ENCODE measurements at regions not wholly inside any gene's neighbourhood (a gene's known extent, or its start where the extent isn't known, plus 50 kb on each side); places are given as distances from the start of the nearest gene placed in this dataset.
A peak's percentile ranks its signal among the peaks of the same experiment; 100 is the strongest.

DNA sequence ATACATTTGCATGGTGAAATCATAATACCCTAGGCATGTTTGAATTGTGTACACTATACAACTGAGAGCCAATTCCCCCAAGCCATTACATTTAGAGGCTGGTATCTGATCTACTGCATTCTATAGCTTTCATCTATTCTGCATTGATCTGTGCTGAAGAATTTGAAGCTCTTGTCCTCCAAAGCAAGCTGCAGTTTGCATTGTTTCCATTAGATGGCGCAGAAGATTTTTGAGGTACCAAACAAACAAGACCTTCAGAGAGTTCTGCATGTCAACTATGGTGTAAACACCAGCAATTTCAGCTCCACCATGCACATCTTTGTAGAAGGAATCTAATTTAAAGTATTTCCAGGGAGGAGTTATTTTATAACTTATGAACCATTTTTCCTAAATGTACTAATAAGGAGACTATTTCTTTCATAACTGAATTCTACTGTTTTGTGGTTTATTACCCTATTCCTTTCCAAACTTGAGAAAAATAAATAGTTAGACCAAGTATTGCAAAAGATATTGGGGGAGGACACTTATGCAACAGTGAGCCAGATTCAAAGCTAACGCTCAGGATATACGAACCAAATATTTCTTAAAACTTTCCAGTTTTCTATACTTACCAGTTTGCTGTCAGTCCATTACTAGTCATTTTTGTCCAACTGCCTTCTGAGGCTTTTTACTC, 761.8 kb upstream of the ACVR2A start:
- TF ChIP-seq, protein P1, sequence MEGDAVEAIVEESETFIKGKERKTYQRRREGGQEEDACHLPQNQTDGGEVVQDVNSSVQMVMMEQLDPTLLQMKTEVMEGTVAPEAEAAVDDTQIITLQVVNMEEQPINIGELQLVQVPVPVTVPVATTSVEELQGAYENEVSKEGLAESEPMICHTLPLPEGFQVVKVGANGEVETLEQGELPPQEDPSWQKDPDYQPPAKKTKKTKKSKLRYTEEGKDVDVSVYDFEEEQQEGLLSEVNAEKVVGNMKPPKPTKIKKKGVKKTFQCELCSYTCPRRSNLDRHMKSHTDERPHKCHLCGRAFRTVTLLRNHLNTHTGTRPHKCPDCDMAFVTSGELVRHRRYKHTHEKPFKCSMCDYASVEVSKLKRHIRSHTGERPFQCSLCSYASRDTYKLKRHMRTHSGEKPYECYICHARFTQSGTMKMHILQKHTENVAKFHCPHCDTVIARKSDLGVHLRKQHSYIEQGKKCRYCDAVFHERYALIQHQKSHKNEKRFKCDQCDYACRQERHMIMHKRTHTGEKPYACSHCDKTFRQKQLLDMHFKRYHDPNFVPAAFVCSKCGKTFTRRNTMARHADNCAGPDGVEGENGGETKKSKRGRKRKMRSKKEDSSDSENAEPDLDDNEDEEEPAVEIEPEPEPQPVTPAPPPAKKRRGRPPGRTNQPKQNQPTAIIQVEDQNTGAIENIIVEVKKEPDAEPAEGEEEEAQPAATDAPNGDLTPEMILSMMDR (IDR thresholded peaks at IDR 0.05), result peak; percentile 78
- TF ChIP-seq EZH2 (IDR thresholded peaks at IDR 0.05; ENCODE audit: borderline replicate concordance, insufficient read depth, low read depth, low read length, poor library complexity, severe bottlenecking), result no peak
